AG20443 (cell line): ENCODE measurements at regions not wholly inside any gene's neighbourhood (a gene's known extent, or its start where the extent isn't known, plus 50 kb on each side); places are given as distances from the start of the nearest gene placed in this dataset.
A peak's percentile ranks its signal among the peaks of the same experiment; 100 is the strongest.

Experiments
- DNase-seq: peaks from one replicate; pipeline ENCODE4 v3.0.0; 2012; ENCODE audit warnings: low spot score, mixed read lengths

GRCh38 chr12:92553389-92553788, 149.4 kb upstream of the PLEKHG7 start:
- no peak for DNase-seq

DNA sequence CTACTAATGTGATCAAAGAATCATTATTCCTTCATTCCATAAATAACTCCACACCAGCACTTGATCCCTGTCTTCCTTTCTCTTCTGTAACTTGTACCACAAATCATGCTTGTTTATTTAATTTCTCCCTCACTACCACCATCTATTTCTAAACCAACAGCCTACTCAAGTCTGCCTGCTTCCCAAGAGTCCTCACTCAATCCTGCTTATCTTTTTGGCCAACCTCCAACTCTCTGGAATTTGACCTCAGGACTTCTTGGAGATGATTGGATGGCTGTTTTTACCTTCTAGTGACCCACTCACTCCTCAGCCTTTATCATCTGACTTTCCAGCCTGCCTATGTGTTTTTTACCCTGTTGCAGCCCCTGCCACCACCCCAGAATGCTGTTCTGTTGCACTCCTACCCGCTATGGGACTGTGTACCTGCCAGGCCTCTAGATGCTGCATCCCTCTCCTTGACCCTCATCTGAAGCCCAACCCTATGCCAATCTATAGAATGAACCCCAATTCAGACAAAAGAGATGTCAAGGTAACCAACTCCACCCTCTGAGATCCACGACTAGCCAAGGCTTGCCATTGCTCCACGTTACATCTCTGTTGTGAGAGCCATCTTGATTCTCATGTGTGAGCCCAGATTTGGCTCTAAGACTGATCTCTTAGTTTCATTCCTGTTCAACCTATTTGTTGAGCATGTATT, 150.2 kb upstream of the PLEKHG7 start:
- DNase-seq, result no peak

GRCh38 chr12:92551853-92552397, 150.9 kb upstream of the PLEKHG7 start:
- DNase-seq, result peak; percentile 50

DNA sequence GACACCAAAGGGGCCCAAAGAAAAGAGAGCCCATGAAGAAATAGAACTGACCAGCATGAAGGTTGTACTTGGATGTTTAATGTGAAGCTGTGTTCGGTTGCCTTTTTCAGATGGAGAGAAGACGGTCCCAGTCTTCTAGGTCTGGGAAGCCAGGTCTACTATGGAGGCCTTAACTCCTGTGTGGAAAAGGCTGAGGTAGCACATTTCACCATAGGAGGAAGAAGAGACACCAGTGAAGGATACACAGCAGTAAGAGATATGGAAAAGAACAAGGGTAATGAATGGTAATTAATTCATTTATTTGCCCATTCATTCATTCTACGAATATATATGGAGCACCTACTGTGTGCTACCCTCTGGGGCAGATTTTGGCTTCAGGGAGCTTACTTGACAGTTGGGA, 151.6 kb upstream of the PLEKHG7 start:
- no peak for DNase-seq

GRCh38 chr12:92550661-92551060, 152.1 kb upstream of the PLEKHG7 start:
- DNase-seq, result no peak

GRCh38 chr12:92550254-92550653, 152.5 kb upstream of the PLEKHG7 start:
- no peak for DNase-seq

GRCh38 chr12:92549516-92549915, 153.3 kb upstream of the PLEKHG7 start:
- DNase-seq, result no peak

DNA sequence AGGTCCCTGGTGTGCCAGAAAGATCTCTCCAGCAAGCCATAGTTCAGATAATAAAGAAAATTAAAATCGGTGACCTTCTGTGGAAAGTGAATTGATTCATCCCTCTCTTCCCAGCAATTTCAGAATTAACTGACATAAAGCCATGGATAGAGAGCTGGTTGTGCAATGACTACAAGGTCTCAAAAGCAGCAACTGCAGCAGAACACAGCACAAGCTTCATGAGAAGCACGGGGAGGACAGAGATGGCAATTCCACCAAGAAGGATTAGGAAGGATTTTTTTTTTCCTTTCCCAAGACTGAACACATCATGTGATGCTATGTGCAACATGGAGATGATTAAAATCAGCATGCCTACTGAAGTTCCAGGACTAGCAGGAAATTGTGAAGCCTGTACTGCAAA, 154.9 kb upstream of the PLEKHG7 start:
- no peak for DNase-seq

DNA sequence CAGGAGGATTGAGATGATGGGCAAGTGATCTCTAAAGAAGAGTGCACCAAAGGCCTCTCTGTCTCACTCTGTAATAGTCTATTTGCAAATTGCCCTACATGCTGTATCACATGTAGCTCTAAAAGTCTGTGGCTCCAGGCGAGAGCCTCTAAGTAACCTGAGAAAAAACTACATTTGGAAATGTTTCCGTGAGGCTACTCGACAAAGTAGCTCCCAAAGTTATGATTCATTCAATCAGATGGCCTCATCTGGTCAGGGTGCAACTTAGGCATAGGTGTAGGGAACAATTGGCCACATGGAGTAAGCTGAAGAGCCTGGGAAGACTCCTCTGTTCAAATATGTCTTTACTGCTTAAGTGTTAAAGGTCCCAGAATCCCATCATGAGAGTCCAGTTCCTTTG, 155.4 kb upstream of the PLEKHG7 start:
- DNase-seq, result no peak

- no peak for DNase-seq
Observed at GRCh38 chr12:92546635-92547348, 156.0 kb upstream of the PLEKHG7 start.

DNA sequence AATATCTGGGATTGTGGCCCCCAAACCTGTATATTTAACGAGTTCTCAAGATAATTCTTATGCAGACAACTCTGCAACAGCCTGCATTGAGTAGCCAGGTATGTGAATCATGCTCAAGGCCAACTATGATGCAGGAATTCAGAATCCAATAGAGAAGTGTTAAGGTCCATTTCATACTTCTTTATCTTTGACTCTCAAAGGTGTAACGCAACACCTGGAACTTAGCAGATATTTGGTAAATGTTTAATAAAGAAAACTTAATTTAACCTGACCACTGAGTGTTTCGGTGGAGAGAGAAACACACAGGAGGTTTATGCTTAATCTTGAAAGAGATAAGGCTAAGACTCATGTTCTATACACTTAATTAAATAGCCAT, 156.5 kb upstream of the PLEKHG7 start:
- no peak for DNase-seq

DNA sequence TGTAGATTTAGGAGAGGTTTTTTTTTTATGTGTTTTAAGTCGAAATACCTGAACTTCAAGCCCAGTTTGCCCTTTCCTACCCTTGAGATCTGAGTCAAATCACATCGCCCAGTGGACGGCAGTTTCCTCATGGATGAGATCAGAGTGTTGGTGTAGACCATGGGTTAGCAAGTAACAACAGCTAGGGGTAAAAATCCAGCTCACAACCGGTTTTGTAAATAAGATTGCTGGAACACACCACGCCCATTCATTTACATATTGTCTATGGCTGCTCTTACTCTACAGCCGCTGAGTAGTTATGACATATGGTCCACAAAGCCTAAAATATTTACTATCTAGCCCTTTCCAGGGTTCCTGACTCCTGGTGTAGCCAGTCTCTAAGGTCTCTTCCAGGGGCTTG, 158.5 kb upstream of the PLEKHG7 start:
- DNase-seq, result no peak

DNA sequence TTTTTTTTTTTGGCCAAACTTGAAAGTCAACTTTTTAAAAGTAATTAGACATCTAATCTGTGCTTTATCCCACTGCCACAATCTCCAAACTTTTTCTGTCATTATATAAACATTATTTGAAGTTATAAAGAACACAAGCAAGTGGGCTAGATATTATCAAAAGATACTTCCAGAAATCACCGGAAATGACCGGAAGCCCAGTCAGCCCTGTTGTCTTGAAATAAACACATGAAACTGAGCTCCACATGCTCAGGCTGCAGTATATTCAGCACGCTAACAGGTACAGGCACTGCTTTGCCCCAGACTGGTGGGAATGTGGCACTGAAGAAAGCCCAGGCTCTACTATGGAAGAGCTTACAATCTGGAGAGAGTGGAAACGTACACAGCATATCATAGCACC, 158.9 kb upstream of the PLEKHG7 start:
- DNase-seq, result no peak

DNA sequence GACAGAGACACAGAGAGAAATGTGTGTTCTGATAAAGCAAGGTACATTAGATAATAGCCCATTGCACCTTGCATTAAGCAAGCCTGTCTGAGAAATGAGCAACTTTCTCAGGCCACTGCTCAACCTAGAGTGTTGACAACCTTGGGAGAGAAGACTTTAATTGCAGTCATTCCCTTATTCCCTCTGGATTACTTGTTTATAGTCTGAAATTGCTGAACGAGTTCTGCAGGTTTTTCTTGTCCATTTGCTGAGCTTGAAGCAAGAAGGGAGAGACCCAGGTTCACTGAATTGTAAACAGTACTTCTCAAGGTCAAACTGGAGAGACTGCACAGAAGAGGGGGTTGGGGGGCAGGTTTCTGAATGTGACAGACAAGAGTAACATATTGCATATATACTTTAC, 159.4 kb upstream of the PLEKHG7 start:
- DNase-seq, result no peak

DNA sequence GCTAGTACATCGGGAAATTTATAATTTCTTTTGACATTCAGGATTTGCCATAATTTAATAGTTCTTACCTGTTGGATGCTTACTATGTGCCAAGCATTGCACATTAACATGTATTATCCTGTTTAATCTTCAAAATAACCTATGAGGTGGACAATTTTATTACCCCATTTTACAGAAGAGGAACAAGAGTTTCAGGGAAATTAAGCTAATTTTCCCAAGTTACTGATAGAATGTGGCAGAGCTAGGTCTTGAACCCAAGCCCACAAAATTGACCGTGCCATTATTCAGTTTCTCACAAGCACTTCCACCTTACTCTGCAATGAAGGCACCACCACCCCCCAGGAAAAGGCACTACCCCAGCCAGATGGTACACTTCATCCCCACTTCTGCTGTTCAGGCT, 161.1 kb upstream of the PLEKHG7 start:
- DNase-seq, result no peak

- no peak for DNase-seq
Observed at GRCh38 chr12:92540782-92541423, 161.9 kb upstream of the PLEKHG7 start.

DNA sequence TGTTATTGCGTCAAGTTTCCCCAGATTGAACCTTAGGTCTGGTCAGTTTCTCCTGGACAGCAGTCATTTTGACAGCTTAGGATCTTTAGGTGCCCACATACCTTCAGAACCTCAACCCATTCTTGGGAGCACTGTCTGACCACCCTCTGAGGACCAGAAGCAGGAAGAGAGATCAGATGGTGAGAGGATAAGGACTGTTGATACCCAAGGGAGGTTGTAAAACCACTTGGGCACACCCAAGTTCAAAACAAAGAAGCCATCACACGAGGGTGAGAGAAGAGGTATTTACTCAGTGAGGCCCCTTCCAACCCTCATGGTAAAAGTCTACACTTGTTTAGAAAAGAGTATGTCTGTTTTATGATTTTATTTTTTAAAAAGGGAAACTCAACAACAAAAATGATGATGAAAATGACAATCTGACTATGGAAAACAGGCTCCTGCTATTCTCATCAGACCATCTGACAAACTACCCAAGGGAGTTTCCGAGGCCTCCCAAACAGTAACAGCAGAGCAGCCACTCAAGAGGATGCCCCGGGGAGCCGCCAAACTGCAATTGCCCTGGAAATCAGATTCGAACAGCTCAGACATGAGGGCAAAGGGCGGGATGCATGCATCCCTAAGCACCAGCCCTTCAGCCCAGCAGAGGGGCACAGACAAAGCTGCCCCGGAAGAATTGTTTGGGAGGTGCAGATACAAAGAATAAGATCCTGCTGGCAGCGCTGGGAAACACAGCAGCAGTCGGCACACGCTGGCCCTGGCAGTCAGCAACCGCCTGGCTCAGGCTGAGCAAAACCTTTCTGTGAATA, 162.6 kb upstream of the PLEKHG7 start:
- DNase-seq, result no peak

DNA sequence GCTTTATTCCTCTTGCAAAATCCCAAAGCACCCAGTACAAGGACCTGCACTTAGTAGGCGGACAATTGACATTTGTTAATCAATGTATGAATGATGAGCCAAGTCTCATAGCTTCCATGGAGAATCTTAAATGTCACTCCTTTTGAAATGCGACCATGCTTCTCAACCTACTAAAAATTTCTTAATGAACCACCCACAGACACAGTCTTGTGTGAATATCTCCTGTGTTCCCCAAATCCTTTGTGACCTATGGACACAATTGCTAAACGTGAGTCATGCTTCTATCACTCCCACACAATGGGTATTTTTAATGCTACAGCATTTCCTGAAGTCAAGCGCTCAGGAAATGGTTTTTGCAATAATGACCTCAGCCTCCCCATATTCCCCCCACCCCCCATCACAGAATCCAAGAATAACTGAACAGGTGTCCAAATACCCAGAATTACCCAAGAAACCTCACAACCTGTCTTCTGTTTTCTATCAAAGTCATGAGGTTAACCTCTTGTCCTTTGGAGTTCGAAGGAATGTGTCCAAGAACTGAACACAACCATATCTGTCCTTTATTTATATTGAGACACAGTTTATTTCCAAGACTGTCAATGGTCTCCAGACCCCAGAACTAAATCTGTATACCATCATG, 163.6 kb upstream of the PLEKHG7 start:
- peak; percentile 40 for DNase-seq

DNA sequence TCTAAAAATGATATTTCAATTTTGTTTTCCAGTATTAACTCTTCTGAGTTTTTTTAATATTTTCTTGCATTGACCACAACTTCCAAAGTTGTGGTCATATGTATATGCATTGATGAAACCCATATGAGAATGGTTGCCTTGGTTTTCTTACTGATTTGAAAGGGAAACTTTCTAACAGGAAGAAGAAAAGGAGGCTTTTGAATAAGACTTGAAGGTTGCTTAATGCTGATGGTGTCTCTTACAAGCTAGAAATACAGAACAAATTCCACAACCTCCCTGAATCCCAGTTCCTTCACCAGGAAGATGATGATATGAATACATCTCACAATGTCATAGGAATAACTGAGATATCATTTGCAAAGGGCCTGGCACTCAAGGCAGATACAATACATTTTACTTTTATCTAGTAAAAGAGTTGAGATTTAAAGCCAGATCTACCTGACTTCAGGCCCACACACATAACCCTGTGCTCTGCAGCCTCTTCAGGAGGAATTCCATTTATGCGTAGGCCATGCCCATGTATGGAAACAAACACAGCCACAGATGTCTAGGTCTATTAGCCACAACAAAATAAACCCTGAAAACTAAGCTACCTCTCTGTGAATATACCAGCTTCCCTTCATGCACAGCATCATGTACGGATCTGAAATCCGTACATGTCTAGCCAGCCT, 165.4 kb upstream of the PLEKHG7 start:
- DNase-seq, result no peak

- DNase-seq, result no peak
Observed at GRCh38 chr12:92535961-92536360, 166.8 kb upstream of the PLEKHG7 start.

DNA sequence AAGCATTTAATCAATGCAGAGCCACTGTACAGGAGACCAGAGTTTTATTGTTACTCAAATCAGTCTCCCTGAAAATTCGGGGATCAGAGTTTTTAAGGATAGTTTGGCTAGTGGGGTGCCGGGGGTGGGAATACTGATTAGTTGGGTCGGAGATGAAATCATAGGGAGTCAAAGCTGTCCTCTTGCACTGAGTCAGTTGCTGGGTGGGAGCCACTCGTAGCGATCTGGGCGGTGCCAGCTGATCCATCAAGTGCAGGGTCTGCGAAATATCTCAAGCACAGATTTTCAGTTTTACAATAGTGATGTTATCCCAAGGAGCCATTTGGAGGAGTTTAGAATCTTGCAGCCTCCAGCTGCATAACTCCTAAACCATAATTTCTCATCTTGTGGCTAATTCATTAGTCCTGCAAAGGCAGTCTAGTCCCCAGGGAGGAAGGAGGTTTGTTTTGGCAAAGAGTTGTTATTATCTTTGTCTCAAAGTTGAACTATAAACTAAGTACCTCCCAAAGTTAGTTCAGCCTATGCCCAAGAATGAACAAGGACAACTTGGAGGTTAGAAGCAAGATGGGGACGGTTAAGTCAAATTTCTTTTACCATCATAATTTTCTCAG, 169.4 kb upstream of the PLEKHG7 start:
- no peak for DNase-seq
